A673 (cell line): ENCODE measurements at regions not wholly inside any gene's neighbourhood (a gene's known extent, or its start where the extent isn't known, plus 50 kb on each side); places are given as distances from the start of the nearest gene placed in this dataset.
"Not testable (repeated sequence)": the region's sequence is repeated elsewhere in the genome, so short reads cannot be mapped to it uniquely, and the experiment has no call there.

Experiments
- BruUV-seq: library from RNA; stranded (reverse); fragments of 400-500 nt; replicated peaks from 2 replicates; lab custom pipeline; 2021; lab: Mats Ljungman, UMichigan
- CTCF ChIA-PET: fragments of 300-600 bp; sonication (Branson Sonifier 250); formaldehyde crosslinking; loops from one replicate; lab custom pipeline; 2022; ENCODE audit warnings: antibody characterized with exemption; lab: Charles Lee
- POLR2A ChIA-PET: fragments of 300-600 bp; sonication (Branson Sonifier 250); formaldehyde crosslinking; loops from one replicate; lab custom pipeline; 2022; ENCODE audit warnings: antibody characterized with exemption; ENCODE audit not compliant: low non-redundant PET; lab: Charles Lee
- DNase-seq: peaks from one replicate; pipeline ENCODE4 v3.0.0-alpha.2; 2015; ENCODE audit warnings: low spot score
- H3K27ac ChIP-seq: fragments of 200-600 bp; sonication (generic); 2 replicates; pipeline ENCODE4 v1.5.1; 2016; ENCODE audit warnings: mixed run types, low read depth, mild to moderate bottlenecking, mixed read lengths, antibody characterized with exemption, low read length; ENCODE audit not compliant: poor library complexity, severe bottlenecking
- H3K27me3 ChIP-seq: fragments of 200-600 bp; sonication (generic); replicated peaks from 2 replicates; pipeline ENCODE4 v1.6.1; 2017; ENCODE audit warnings: mixed run types, low read depth, mild to moderate bottlenecking, mixed read lengths, antibody characterized with exemption, low read length; ENCODE audit not compliant: insufficient read depth, poor library complexity
- H3K36me3 ChIP-seq: fragments of 200-600 bp; sonication (generic); 2 replicates; pipeline ENCODE4 v1.6.1; 2016; ENCODE audit warnings: mixed run types, mild to moderate bottlenecking, mixed read lengths, antibody characterized with exemption, low read length; ENCODE audit not compliant: insufficient read depth, poor library complexity, severe bottlenecking
- H3K4me1 ChIP-seq: fragments of 200-600 bp; sonication (generic); 2 replicates; pipeline ENCODE4 v1.6.1; 2017; ENCODE audit warnings: mixed run types, mild to moderate bottlenecking, mixed read lengths, antibody characterized with exemption, low read length; ENCODE audit not compliant: insufficient read depth, poor library complexity, severe bottlenecking
- H3K4me3 ChIP-seq: fragments of 200-600 bp; sonication (generic); 2 replicates; pipeline ENCODE4 v1.5.1; 2016; ENCODE audit warnings: low read depth, mixed run types, mild to moderate bottlenecking, mixed read lengths, low read length; ENCODE audit not compliant: poor library complexity, severe bottlenecking
- H3K9me3 ChIP-seq: fragments of 200-600 bp; sonication (generic); 2 replicates; pipeline ENCODE4 v1.6.1; 2016; ENCODE audit warnings: mixed run types, low read depth, mild to moderate bottlenecking, mixed read lengths, antibody characterized with exemption, low read length; ENCODE audit not compliant: poor library complexity, severe bottlenecking
- EZH2 ChIP-seq: fragments of 200-600 bp; sonication (generic); IDR thresholded peaks from 2 replicates; pipeline ENCODE4 v1.6.1; 2017; ENCODE audit warnings: borderline replicate concordance, low read depth, mild to moderate bottlenecking, mixed read lengths, antibody characterized with exemption, low read length; ENCODE audit not compliant: poor library complexity, severe bottlenecking
- intact Hi-C: fragments of 100-400 bp; cut with micrococcal nuclease; formaldehyde crosslinking; loops from one replicate; pipeline ENCODE4 v1.10.0; 2022; ENCODE audit not compliant: unreplicated experiment
- TF ChIP-seq, protein P1 (sequence below): fragments of 300-800, 200-600 bp; sonication (generic); conservative IDR thresholded peaks from 2 replicates; pipeline ENCODE4 v1.5.1; 2017; ENCODE audit warnings: low read depth, mild to moderate bottlenecking, antibody characterized with exemption, low read length, moderate library complexity, mixed read lengths

DNA sequence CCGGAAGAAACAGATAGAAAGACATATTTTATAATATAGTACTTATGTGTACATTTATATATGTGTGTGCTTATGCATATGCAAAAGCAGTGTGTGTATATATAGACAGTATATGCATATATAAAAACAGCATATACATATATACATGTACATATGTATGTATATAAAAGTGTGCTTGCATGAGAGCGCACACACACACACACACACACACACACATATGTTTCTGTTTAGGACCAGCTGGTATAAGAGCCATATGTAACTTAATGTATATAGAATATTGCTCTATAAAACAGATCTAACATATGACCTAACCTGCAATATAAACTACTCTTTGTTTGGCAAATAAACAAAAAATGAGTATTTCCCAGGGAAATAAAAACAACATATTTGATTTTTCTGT lies 65.1 kb upstream of the CDH9 start:
- POLR2A ChIA-PET, result no interaction called here

DNA sequence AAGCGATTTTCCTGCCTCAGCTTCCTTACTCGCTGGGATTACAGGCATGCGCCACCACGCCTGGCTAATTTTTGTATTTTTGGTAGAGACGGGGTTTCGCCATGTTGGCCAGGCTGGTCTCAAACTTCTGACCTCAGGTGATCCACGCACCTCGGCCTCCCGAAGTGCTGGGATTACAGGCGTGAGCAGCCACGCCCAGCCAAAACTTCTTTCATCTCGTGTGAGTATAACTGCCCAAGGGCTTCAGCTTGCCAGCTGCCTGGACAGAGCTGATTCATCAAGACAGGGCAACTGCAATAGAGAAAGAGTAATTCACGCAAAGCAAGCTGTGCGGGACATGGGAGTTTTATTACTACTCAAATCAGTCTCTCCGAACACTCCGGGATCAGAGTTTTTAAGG lies 57.4 kb upstream of the CDH9 start:
- H3K36me3 ChIP-seq, H3K4me3 ChIP-seq, BruUV-seq, DNase-seq, intact Hi-C loops, H3K9me3 ChIP-seq, POLR2A ChIA-PET, CTCF ChIA-PET, H3K27me3 ChIP-seq, H3K4me1 ChIP-seq, H3K27ac ChIP-seq: not testable (repeated sequence)

More for the DNA sequence above, 65.1 kb upstream of the CDH9 start:
- TF ChIP-seq, protein P1, sequence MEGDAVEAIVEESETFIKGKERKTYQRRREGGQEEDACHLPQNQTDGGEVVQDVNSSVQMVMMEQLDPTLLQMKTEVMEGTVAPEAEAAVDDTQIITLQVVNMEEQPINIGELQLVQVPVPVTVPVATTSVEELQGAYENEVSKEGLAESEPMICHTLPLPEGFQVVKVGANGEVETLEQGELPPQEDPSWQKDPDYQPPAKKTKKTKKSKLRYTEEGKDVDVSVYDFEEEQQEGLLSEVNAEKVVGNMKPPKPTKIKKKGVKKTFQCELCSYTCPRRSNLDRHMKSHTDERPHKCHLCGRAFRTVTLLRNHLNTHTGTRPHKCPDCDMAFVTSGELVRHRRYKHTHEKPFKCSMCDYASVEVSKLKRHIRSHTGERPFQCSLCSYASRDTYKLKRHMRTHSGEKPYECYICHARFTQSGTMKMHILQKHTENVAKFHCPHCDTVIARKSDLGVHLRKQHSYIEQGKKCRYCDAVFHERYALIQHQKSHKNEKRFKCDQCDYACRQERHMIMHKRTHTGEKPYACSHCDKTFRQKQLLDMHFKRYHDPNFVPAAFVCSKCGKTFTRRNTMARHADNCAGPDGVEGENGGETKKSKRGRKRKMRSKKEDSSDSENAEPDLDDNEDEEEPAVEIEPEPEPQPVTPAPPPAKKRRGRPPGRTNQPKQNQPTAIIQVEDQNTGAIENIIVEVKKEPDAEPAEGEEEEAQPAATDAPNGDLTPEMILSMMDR, result no peak
- TF ChIP-seq EZH2, result no peak
- Histone ChIP-seq H3K9me3 (no peaks in the 10 kb centered on the region), H3K4me3 (no peak overlapping the region), H3K27ac (no peak overlapping the region), H3K27me3 (no peaks in the 10 kb centered on the region), H3K4me1 (no peaks in the 10 kb centered on the region), H3K36me3 (no peaks in the 10 kb centered on the region)
- intact Hi-C loops, result no loop called here
- CTCF ChIA-PET, result no interaction called here
- BruUV-seq, result no TSS peak
- DNase-seq, result no peak

DNA sequence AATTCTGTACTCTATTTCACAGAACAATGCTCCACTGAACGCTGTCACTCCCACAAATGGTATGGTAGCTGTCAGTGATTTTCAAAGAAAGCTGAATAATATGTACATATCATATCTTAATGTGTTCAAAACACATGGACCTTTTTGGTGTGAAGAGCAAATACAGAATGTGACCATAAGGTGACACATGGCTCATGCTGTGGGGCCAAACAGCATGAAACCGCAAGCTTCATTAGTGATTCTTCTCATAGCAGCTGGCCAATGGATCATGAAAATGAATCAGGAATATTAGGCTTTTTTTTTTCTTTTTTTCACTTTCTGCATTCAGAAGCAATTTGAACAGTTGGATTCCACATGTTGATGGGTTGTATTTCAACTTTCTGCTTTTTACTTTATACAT lies 54.9 kb upstream of the CDH9 start:
- ChIA-PET POLR2A (no interaction called here), CTCF (no interaction called here)
- Histone ChIP-seq H3K27me3 (no peaks in the 10 kb centered on the region), H3K4me3 (no peak overlapping the region), H3K27ac (no peak overlapping the region), H3K36me3 (no peaks in the 10 kb centered on the region), H3K9me3 (peaks cover 4% of the 10 kb centered on the region), H3K4me1 (no peaks in the 10 kb centered on the region)
- DNase-seq, result no peak
- no TSS peak for BruUV-seq
- no peak for TF ChIP-seq EZH2
- TF ChIP-seq, protein P1, result no peak
- intact Hi-C loops, result no loop called here

DNA sequence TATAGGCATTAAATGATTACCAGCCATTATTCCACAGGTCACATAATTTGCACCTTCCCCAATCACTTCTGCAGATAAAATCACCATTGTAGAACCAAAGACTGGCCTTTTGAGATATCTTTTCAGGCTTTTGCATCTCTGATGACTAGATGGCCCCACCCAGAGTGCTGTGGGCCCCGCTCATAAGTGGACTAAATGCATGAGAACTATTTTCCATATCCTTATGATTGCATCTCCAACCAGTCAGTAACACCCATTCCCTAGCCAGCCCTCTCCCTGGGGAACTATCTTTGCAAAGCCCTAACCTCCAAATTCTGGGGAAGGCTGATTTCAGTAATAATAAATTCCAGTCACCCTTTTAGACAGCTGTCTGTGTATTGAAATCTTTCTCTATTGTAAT lies 53.5 kb upstream of the CDH9 start:
- ChIA-PET POLR2A (no interaction called here), CTCF (no interaction called here)
- intact Hi-C loops, result no loop called here
- Histone ChIP-seq H3K36me3 (no peaks in the 10 kb centered on the region), H3K4me3 (no peak overlapping the region), H3K9me3 (peaks cover 5% of the 10 kb centered on the region), H3K27ac (no peak overlapping the region), H3K4me1 (no peaks in the 10 kb centered on the region), H3K27me3 (no peaks in the 10 kb centered on the region)
- no peak for DNase-seq
- TF ChIP-seq, protein P1, result no peak
- TF ChIP-seq EZH2, result no peak
- no TSS peak for BruUV-seq

DNA sequence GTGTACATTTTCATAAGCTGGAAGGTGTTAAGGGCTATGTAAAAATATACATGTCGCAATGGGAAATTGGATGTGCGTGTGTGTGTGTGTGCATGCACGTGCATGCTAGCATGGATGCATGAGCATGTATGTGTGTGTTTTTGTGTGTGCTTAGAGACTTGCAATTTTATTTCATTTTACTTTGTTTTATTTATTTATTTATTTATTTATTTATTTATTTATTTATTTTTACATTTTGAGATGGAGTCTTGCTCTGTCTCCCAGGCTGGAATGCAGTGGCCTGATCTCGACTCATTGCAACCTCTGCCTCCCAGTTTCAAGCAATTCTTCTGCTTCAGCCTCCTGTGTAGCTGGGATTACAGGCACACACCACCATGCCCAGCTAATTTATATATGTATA lies 50.4 kb upstream of the CDH9 start:
- POLR2A ChIA-PET, CTCF ChIA-PET, H3K4me1 ChIP-seq, H3K4me3 ChIP-seq, H3K9me3 ChIP-seq, H3K27ac ChIP-seq, DNase-seq, intact Hi-C loops, H3K27me3 ChIP-seq, H3K36me3 ChIP-seq, BruUV-seq: not testable (repeated sequence)
